T-helper 2 cell (primary cell): ENCODE measurements at regions not wholly inside any gene's neighbourhood (a gene's known extent, or its start where the extent isn't known, plus 50 kb on each side); places are given as distances from the start of the nearest gene placed in this dataset.
A peak's percentile ranks its signal among the peaks of the same experiment; 100 is the strongest.
"Not testable (repeated sequence)": the region's sequence is repeated elsewhere in the genome, so short reads cannot be mapped to it uniquely, and the experiment has no call there.

Source experiments
- DNase-seq, 5 experiments: peaks; one replicate each; pipeline versions ENCODE4 v3.0.0 to v3.0.0-alpha.2; 2012 to 2022

DNA sequence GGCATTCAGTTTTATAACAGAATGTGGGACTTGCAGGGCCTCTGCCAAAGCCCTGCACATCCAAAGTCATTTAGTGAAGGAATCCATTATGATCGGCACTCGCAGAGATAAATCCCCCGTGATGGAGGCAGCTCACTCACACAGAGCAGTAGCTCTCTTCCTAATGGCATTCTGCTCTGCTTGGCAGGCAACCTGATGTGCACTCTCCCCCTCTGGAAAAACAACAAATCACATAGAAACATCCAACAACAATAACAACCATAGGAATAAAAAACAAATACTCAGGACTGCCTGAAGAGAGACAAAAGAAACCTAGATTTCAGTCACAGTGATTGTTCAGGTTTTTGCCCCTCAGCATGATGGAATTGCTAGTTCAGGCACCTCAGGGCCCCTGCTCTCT, 59.7 kb downstream of the NAA11 start:
- DNase-seq: no peak

DNA sequence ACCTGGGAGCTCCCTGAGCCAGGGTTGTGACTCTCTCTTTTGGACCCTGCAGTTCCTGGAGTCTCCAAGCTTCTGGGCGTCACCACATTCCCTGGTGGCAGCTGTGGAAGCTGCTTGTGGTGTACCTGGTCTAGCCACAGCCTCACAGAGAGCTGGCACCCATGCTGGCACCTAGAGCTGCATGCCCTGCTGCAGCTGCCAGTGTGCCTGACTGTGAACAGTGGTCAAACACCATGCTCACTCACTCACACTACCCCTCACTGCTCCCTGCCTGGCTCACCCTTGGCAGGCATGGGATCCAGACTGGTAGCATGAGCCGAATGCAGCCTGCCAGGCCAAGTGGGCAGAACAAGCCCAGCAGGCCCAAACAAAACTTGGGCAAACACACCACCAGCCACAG, 66.6 kb downstream of the NAA11 start:
- no peak for DNase-seq

GRCh38 chr4:79258614-79259176, 67.2 kb downstream of the NAA11 start:
- no peak for DNase-seq

DNA sequence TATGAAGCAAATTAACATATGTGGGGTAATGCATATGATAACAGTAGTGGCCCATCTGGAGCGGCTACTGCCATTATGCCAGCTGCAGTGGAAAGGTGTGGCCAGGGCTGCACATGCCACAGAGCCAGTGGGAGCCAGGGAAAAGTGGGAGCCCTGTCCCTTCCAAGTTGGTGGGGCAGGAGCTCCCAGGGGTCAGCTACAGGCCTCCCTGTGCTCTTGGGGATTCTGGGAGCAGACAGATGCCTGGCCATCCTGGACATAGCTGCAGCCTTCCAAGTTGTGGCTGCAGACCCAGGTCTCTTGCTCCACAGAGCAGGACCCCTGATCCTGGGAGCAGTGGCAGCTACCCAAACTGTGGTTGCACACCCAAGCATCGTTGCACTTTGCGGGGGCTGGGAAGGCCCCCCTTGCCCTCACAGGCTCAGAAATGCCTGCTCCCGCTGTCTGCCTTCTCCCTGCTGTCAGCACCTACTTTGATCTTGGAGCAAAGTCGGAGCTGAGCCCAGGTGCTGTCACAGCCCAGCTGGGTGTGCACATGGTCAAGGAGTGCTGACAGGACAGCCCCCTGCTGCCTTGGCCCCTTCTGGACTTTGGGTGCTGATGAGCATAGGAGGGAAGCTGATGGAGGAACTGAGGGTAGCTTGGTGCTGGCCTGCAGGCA, 67.8 kb downstream of the NAA11 start:
- DNase-seq: no peak

DNA sequence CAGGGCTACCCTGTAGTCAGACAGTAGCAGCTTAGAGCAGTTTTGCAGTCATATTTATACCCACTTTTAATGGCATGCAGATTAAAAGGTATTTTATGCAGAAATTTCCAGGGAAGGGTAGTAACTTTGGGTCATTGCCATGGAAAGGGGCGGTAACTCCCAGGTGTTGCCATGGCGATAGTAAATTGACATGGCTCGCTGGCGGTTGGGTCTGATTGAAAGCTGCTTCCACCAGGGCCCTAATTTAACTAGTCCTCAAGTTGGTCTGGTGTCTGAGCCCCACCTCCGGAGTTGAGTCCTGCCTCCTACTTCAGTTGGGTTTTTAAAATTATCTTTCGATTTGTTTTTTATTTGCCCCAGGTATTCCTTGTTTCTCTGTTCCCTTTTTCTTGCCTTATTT, 70.1 kb downstream of the NAA11 start:
- no peak for DNase-seq

- no peak for DNase-seq
Observed at GRCh38 chr4:79253924-79254323, 71.9 kb downstream of the NAA11 start.

GRCh38 chr4:79253168-79253567, 72.7 kb downstream of the NAA11 start:
- no peak for DNase-seq

- no peak for DNase-seq
Observed at GRCh38 chr4:79250887-79251286, 75.0 kb downstream of the NAA11 start.

DNA sequence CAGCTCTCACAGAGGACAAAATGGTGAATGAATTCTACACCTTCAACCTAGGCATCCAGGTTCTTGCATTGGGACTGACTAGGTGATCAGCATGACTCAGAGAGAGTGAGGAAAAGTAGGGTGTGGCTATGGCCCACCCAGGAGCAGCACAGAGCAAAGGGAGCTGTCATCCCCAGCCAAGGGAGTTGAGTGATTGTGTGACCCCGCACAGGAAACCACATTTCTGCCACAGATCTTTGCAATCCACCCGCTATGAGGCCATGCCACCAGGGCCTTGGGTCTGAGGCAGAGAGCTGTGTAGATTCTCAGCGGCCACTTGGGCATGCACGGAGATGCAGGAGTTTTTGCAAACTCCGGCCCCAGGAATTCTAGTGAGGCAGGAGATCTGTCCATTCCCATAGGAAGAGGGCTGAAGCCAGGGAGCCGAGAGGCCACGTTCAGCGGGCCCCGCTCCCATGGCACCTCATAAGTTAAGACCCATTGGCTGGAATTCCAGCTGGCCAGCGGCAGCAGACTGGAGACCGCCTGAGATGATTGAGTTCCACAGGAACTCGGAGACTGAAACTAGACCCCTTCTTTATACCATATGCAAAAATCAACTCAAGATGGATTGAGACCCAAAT, 75.9 kb downstream of the NAA11 start:
- DNase-seq: peak in 1 of 5 experiments; percentile 5

- no peak for DNase-seq
Observed at GRCh38 chr4:79248610-79249009, 77.3 kb downstream of the NAA11 start.

- DNase-seq: no peak
Observed at GRCh38 chr4:79247695-79248394, 78.0 kb downstream of the NAA11 start.

GRCh38 chr4:79245200-79245940, 80.5 kb downstream of the NAA11 start:
- DNase-seq: not testable (repeated sequence)

- DNase-seq: no peak
Observed at GRCh38 chr4:79241846-79242245, 84.0 kb downstream of the NAA11 start.

- no peak for DNase-seq
Observed at GRCh38 chr4:79237851-79238250, 88.0 kb downstream of the NAA11 start.

- no peak for DNase-seq
Observed at GRCh38 chr4:79236785-79237184, 89.1 kb downstream of the NAA11 start.

- no peak for DNase-seq
Observed at GRCh38 chr4:79235095-79235494, 90.8 kb downstream of the NAA11 start.

- no peak for DNase-seq
Observed at GRCh38 chr4:79233820-79234219, 92.0 kb downstream of the NAA11 start.

GRCh38 chr4:79232540-79232939, 93.3 kb downstream of the NAA11 start:
- DNase-seq: no peak

- no peak for DNase-seq
Observed at GRCh38 chr4:79227860-79228259, 98.0 kb downstream of the NAA11 start.

- DNase-seq: no peak
Observed at GRCh38 chr4:79225360-79225759, 100.5 kb downstream of the NAA11 start.

GRCh38 chr4:79224777-79225104, 101.1 kb downstream of the NAA11 start:
- no peak for DNase-seq

DNA sequence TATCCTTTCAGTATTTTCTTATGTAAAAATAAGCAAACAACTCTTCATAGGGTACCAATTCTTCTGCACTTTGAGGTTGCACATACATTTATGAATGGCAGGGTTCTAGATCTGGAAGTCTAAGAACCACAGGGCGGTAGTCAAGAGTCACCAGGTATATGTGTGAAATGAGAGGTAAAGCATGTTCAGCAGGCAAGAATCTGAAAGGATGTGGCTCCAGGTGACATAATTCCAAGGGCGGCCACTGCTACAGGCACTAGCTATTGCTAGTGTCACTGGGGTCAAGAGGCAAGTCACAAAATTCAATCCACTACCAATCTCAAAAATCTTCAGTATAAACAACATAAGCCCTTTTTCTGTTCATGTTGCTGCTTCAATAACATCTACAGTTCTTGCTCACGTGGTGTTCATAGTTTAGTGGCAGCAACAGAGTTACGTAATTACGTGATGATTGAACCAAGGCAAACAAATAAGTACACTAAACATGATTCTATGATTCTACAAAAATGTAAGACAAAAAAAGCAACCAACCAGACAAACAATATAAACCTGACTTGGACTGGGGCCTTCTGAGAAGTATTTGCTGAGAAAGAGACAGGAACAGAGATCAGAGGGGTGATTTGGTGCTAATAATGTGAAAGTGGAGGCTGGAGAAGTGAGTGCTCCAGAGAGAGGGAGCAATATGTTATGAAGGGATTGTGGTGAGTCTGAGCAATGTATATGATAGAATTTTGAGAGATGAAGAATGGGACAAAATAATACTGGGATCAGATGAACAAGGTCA, 101.7 kb downstream of the NAA11 start:
- DNase-seq: no peak
